Inflammatory macrophage treated with lipopolysaccharide for 4 hours (primary cell): ENCODE measurements at regions not wholly inside any gene's neighbourhood (a gene's known extent, or its start where the extent isn't known, plus 50 kb on each side); places are given as distances from the start of the nearest gene placed in this dataset.

Experiments used
- DNase-seq: peaks from one replicate; pipeline ENCODE4 v3.0.0-alpha.2; 2020

DNA sequence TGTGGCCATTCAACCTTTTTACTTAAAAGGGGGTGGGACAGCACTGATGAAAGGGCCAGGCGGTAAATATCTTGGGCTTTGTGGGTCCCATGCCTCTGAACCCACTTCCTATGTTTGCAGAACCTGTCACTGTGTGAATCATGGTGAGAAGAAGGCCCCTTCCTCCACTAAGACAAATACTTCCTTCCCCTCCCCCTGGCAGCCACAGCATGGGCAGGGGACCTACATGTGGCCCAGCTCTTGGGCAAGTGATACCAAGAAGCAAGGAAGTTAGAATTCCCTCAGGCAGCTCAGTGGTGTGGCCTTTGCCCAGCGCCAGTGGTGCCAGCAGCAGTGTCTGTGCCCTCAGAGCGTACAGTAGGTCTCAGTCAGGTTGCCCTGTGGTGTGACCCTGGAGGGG is 168.6 kb downstream of the TRIM33 start:
- DNase-seq = peak; percentile 27

DNA sequence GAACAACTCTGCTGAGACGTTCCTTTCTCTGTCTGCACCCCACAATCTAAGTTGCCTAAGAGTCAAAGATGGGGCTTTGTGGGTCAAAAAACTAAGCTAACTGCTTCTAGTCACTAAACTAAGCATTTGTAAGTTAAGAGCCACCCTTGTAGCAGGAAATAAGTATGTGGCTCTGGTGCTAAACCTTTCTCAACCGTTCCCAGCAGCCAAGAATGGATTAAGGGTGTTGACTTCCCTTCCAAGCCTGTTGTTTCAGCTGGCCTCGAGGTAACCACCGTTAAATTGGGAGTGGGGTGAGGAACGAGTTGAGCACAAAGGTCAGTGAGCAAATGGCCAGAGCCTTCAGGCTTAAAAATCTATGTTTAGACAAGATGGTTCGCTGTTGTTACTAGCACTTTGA is 169.1 kb downstream of the TRIM33 start:
- DNase-seq = no peak

GRCh38 chr1:114341299-114341698 is 169.7 kb downstream of the TRIM33 start:
- no peak for DNase-seq

- no peak for DNase-seq
These were observed 170.1 kb downstream of the TRIM33 start for GRCh38 chr1:114340892-114341291.

GRCh38 chr1:114339379-114339778 is 171.6 kb downstream of the TRIM33 start:
- DNase-seq = peak; percentile 77

- no peak for DNase-seq
These were observed 172.7 kb downstream of the TRIM33 start for GRCh38 chr1:114338191-114338890.

DNA sequence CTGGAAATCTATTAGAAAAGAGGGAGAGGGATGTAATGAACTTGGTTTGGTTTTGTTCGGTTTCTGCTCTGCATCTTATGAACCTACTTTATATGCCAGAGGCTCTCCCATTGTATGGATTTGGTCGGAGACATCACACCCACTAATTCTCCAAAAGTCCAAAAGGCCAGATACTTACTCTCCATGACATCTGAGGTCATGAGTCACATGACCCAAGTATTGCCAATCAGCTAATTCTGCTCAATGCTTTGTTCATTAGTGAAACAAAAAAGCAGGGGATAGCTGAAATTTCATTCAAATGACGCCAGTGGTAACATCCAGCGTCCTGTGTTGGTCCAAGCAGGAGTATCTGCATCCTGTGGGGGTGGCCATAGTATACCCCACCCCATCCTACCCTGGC is 173.6 kb downstream of the TRIM33 start:
- DNase-seq = no peak

DNA sequence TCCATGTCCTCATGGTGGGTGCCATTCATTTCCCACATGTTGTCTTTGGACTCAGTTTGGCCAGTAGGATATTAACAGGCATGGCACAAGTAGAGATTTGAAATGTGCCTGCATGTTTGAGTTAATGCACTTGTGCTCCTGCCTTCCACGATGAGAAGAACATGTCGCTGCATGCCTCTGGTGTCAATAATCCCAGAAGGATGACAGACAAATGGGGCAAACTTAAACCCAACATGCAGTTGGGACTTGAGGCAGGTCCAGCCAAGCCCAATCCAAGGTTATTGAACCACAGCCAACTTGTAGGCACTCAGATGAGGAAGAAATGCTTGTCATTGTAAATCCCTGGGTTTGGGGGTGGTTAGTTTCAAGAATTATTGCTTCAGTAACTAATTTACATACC is 174.6 kb downstream of the TRIM33 start:
- peak; percentile 50 for DNase-seq

- DNase-seq = no peak
These were observed 175.7 kb downstream of the TRIM33 start for GRCh38 chr1:114335273-114335672.

DNA sequence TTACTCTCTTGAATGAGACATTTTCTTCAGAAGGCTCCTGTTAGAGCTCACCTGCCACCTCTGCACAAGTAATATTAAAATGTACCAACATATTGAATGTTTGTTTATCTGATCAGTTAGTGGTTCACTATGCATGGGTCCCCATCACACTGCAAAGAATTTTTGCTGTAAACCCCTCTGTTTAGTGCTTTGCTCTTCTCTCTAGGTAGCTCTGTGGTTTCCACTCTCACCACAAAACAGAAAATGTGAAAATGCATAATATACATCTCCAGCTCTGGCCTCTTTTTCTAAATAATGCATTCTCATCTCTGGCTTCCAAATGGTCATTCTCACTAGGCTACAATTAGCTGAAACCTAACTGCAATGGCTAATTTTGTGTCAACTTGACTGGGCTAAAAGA is 176.7 kb downstream of the TRIM33 start:
- DNase-seq = no peak

DNA sequence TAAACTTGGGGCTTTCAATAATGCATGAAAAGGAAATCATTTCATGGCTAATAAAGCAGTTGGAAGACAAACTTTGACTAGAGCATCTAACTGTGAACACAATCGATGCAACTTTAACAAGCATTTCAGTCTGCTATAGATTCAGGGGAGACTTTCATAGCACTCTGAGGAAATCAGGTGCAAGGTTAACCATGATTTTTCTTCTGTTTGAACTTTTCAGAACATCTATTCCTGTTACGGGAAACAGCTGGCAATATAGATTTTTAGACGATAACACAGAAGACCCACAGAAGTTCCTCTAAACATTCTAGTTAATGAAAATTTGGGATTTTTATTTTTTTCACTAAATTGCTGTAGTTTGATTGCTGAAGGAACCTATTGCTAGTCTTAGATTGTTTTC is 177.3 kb downstream of the TRIM33 start:
- no peak for DNase-seq

DNA sequence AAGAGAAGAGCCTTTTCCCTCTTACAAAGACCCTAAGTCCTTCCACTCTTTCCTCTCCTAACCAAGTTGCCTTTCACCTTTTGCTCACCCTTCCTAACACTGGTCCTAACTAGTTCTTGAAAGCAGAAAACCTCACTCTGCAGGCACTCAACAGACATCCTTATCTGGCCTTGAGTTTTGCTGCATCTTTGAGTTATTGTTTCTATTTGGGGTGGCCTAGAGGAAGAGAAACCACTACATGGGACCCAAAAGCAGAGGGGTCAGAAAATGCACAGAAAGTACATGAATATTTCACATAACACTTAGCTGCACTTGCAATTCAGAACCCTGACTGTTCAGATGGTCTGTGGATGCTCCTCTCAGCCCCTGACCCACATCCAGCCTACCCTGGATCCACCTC is 178.3 kb upstream of the SYT6 start:
- DNase-seq = no peak

DNA sequence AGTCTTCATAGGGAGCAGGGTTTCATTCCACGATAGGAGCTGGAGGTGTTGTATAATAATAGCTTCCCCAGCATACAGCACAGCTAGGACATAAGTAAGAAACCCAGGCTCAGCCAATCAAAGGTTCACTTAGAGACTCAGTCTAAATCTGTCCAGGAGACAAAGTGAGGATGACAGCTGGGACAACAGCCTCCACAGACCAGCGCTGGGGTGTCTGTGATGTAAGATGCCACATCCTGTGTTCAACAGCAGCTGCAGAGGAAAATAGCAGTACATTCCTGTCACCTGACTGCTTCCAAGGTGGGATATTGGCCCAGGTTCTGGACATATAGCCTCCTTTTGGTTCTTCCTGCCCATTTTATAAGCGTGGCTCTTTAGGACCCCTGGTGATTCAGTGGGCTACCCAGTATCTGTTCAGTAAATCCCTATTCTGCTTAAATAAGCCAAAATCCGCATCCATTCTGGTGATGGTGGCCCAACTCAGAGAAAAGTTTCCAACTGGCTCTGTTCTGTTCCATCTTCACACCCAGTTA is 176.8 kb upstream of the SYT6 start:
- no peak for DNase-seq

DNA sequence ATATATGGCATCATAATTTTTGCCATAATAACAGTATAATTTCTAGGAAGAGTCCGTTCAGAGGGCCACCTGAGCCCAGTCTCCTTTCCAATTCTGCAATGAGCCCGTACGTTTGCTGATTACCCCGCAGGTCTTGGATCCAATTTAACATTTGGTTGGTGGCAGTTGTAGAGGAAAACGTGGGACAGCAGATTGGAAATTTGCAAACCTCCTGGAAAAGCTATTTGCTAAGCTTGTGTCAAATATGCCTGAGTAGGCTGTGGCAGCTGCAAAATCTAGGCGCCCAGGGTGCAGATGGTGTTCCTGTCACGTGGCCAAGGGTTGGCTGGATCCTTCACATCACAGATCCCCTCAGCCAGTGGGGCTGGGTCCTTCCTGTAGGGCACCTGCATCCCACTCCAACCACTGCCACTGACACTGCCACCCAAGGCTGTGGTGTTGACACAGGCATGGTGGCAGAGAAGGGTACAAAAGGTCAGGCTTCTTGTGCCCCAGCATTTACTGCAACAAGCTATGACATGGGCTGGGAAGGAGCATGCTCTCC is 174.8 kb upstream of the SYT6 start:
- DNase-seq = no peak

DNA sequence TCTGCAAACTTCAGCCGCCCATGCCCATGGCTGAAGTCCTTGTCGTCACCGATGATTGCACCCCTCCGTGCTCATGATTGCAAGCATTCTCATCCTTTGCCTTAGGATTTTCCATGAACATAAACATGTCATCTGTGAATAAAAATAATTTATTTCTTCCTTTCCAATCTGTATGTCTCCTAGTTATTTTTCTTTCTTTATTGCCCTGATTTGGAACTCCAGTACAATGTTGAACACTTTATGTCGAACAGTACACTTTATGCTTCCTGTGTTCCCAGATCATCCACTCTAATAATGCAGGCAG is 170.9 kb upstream of the SYT6 start:
- no peak for DNase-seq

GRCh38 chr1:114323959-114324661 is 170.4 kb upstream of the SYT6 start:
- DNase-seq = no peak

GRCh38 chr1:114322734-114323133 is 169.1 kb upstream of the SYT6 start:
- DNase-seq = no peak

DNA sequence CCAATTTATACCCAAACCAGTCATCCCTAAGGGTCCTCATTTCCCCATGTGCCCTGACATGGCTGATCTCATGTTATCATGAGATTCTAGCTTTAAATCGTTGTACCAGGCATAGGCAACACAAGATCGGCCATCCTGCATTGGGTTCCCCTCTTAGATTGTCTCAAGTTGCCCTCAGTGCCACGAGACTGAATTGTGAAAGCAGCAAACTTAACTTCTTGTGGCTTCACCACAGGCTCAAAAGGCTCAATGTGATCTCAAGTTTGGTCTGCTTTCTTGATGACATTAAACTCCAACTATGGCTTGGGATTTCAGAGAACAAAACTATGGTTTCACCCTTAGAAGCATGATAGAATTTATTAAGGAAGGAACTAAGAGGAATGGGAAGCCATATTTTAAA is 168.5 kb upstream of the SYT6 start:
- no peak for DNase-seq

- no peak for DNase-seq
These were observed 166.9 kb upstream of the SYT6 start for GRCh38 chr1:114320586-114320985.

DNA sequence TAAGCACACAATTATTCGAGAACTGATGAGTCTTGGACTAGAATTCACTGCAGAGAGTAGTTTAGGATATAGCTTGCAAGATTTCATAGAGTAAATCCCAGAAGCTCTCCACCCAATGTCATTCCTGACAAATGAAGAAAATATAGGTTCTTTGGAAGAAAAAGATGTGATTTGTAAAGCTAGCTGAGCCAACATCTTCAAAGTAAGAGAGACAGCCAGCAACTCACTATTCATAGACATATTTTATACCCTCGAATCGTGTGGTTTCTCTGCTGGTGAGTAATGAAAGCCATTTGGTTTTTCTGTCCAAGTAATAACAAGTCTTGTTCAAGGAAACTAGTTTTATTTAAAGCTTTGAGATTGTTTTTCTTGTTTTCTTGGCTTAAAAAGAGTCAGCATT is 165.7 kb upstream of the SYT6 start:
- no peak for DNase-seq

DNA sequence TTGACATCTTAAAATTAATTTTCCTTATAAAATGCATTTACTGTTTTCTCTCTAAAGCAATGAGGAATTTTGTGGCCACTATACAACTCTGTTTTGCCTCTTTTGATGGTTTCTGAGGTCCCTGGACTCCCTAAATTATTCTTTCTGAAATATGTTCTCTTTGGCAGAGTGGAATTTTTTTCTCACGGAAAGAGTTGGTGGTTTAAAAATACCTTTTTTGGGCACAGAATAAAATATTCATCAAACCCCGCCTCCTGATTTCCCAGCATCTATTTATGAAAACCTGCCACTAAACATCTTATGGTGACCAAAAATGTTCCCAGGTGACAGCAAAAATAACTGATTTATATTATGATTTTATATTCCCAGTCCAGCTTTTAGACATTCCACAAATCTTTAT is 165.3 kb upstream of the SYT6 start:
- no peak for DNase-seq

DNA sequence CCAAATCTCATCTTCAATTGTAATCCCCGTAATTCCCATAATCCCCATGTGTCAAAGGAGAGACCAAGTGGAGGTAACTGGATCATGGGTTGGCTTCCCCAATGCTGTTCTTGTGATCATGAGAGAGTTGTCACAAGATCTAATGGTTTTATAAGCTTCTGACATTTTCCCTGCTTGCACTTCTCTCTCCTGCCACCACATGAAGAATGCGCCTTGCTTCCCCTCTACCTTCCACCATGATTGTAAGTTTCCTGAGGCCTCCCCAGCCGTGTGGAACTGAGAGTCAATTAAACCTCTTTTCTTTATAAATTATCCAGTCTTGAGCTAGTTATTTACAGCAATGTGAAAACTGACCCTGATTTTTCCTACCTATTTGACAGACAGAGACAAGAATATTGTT is 162.5 kb upstream of the SYT6 start:
- DNase-seq = no peak

DNA sequence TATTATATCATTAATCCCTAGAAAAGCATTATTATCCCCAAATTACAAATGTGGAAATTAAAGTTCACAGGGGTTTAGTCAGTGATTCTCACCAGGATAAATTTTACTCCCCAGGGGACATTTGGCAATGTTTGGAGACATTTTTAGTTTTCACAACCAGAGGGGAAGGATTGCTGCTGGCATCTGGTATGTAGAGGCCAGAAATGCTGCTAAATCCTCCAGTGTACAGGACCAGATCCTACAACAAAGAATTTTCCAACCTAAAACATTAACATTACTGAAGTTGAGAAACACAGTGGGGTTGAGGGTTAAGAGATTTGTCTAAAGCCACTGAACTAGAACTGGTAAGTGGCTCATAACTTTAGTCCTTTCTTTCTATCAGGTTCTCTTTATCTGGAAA is 162.0 kb upstream of the SYT6 start:
- no peak for DNase-seq

- DNase-seq = no peak
These were observed 160.9 kb upstream of the SYT6 start for GRCh38 chr1:114314576-114314975.

- no peak for DNase-seq
These were observed 160.4 kb upstream of the SYT6 start for GRCh38 chr1:114314098-114314497.
